Muscle of back (tissue), 3 donors: ENCODE measurements at regions not wholly inside any gene's neighbourhood (a gene's known extent, or its start where the extent isn't known, plus 50 kb on each side); places are given as distances from the start of the nearest gene placed in this dataset.
"Not testable (repeated sequence)": the region's sequence is repeated elsewhere in the genome, so short reads cannot be mapped to it uniquely, and the experiment has no call there.

Source experiments
- DNase-seq, 3 donors: peaks; one replicate each; pipeline versions ENCODE4 v3.0.0 to v3.0.0-alpha.2; 2013

GRCh38 chr11:25755918-25756584 lies 575.9 kb upstream of the ANO3 start:
- DNase-seq = no peak

DNA sequence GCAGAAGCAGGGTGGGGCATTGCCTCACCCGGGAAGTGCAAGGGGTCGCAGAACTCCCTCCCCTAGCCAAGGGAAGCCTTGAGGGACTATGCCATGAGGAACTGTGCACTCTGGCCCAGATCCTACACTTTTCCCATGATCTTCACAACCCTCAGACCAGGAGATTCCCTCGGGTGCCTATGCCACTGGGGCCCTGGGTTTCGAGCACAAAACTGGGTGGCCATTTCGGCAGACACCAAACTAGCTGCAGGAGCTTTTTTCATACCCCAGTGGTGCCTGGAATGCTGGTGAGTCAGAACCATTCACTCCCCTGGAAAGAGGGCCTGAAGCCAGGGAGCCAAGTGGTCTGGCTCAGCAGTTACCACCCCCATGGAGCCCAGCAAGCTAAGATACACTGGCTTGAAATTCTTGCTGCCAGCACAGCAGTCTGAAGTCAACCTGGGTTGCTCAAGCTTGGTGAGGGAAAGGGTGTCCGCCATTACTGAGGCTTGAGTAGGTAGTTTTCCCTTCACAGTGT lies 573.7 kb upstream of the ANO3 start:
- no peak for DNase-seq

- no peak for DNase-seq
Observed at GRCh38 chr11:25766332-25767015, 565.5 kb upstream of the ANO3 start.

DNA sequence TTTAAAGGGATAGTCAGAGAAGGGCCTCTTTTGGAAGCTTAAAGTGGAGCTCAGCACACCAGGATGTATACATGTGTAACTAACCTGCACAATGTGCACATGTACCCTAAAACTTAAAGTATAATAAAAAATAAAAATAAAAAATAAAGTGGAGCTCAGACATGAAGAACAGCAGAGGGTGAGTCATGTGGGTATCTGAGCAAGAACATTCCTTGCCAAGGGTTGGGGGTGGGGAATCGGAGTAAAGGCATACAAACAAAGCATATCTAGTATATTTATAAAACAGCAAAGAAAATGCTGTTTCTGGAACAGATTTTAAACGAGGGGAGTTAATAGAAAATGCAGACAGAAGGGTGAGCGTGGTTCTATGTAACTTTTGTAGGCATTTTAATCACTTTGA lies 562.6 kb upstream of the ANO3 start:
- DNase-seq = no peak

- DNase-seq = no peak
Observed at GRCh38 chr11:25771605-25772004, 560.3 kb upstream of the ANO3 start.

DNA sequence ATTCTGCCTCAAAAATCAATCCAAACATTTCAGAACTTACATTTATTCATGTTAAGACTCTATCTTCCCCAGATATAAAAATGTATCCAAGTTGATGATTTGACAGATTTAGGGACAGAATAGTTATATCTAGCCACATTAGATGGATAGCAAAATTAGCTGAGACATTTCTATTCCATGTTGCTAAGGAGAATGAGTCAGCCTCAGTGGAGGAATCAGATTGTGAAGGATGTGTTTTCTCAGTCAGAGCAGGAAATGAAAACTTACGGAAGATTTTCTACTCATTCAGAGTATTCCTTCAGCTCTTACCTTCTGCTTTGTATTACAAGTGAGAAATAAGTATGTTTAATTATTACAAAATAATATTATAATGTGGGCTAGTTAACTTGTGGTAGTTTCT lies 556.3 kb upstream of the ANO3 start:
- no peak for DNase-seq

DNA sequence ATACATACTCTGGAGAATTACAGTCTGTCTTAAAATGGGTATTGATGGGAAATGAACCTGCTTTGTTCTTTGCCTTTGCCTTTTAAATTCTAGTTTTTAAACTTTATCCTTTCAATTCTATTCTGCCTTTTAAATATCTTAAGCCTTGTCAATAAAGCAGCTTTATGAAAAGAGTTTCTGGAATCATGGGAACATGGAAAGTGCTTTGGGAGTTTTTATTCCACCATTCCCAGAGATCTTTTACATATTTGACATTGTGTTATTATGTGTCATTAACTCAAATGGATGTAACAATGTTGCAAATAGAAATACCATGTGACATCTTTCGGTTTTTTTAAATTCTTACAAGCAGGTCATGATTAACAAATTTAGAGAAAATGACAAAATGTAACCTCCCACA lies 555.7 kb upstream of the ANO3 start:
- DNase-seq = no peak

GRCh38 chr11:25777343-25777742 lies 554.6 kb upstream of the ANO3 start:
- DNase-seq = no peak

DNA sequence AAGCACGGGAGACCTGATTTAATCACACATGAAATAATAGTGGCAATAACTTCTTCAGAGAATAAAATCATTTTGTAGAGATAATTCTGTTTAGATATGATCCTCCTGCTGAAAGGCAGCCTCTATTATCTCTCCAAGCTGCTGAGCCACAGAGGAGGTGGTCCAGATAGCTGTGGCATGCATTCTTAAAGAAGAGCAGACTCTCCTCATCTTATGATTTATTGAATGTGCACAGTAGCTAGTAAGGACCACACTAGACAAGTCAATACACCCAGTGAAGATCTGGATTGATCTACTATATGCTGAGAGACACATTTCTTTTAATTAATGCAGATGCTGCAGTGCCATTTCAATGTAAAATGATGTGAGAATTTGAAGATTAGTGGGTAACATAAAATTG lies 552.9 kb upstream of the ANO3 start:
- DNase-seq = no peak

GRCh38 chr11:25787416-25787815 lies 544.5 kb upstream of the ANO3 start:
- no peak for DNase-seq

GRCh38 chr11:25790396-25790795 lies 541.5 kb upstream of the ANO3 start:
- DNase-seq = no peak

- no peak for DNase-seq
Observed at GRCh38 chr11:25793637-25794036, 538.3 kb upstream of the ANO3 start.

GRCh38 chr11:25794804-25795203 lies 537.1 kb upstream of the ANO3 start:
- no peak for DNase-seq

GRCh38 chr11:25816411-25816810 lies 515.5 kb upstream of the ANO3 start:
- no peak for DNase-seq

GRCh38 chr11:25824688-25825087 lies 507.2 kb upstream of the ANO3 start:
- DNase-seq = no peak

DNA sequence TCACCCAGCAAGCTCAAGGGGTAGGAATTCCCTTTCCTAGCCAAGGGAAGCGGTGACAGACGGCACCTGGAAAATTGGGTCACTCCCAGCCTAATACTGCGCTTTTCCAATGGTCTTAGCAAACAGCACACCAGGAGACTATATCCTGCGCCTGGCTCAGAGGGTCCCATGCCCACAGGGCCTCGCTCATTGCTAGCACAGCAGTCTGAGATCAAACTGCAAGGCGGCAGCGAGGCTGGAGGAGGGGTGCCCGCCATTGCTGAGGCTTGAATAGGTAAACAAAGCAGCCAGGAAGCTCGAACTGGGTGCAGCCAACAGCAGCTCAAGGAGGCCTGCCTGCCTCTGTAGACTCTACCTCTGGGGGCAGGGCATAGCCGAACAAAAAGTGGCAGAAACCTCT lies 500.4 kb upstream of the ANO3 start:
- not testable (repeated sequence) for DNase-seq

- peak in 1 of 3 donors; percentile 4 for DNase-seq
Observed at GRCh38 chr11:25838918-25839625, 492.9 kb upstream of the ANO3 start.

GRCh38 chr11:25844811-25845210 lies 487.1 kb upstream of the ANO3 start:
- no peak for DNase-seq

GRCh38 chr11:25855916-25856315 lies 476.0 kb upstream of the ANO3 start:
- no peak for DNase-seq

GRCh38 chr11:25859776-25860175 lies 472.2 kb upstream of the ANO3 start:
- no peak for DNase-seq

- peak; percentile 40 to 63 (median 56) for DNase-seq
Observed at GRCh38 chr11:25860677-25861450, 471.1 kb upstream of the ANO3 start.

GRCh38 chr11:25862159-25862558 lies 469.8 kb upstream of the ANO3 start:
- no peak for DNase-seq
